NCI-H2227 treated with DMSO at 0.1 percent for 48 hours (cell line): ENCODE measurements at regions not wholly inside any gene's neighbourhood (a gene's known extent, or its start where the extent isn't known, plus 50 kb on each side); places are given as distances from the start of the nearest gene placed in this dataset.
A peak's percentile ranks its signal among the peaks of the same experiment; 100 is the strongest.
"Not testable (repeated sequence)": the region's sequence is repeated elsewhere in the genome, so short reads cannot be mapped to it uniquely, and the experiment has no call there.

Experiments
- DNase-seq: peaks from one replicate; lab custom pipeline; 2025; lab: John Stamatoyannopoulos, UW

- DNase-seq: no peak
Measured at GRCh38 chr15:77838595-77838994, 205.9 kb upstream of the LINGO1 start.

DNA sequence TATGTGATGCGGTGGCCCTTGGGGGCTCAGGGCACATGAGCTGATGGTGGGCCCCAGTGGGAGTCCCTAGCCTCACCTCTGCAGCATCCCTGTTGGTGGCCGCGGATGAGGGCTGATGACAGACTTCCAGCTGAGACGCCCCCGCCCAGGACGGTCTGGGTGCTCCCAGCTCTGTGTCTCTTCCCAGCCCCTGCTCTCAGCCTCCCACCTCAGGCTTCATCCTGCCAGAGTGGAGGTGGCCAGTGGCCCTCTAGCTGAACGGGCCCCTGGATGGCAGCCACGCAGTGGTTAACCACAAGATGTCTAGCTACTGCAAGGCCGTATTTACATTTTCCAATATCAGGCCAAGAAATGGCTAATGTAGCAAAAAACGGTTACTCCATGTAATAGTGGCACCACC lies 205.3 kb upstream of the LINGO1 start:
- no peak for DNase-seq

- no peak for DNase-seq
Measured at GRCh38 chr15:77837649-77838025, 204.9 kb upstream of the LINGO1 start.

- DNase-seq: no peak
Measured at GRCh38 chr15:77836906-77837648, 204.4 kb upstream of the LINGO1 start.

DNA sequence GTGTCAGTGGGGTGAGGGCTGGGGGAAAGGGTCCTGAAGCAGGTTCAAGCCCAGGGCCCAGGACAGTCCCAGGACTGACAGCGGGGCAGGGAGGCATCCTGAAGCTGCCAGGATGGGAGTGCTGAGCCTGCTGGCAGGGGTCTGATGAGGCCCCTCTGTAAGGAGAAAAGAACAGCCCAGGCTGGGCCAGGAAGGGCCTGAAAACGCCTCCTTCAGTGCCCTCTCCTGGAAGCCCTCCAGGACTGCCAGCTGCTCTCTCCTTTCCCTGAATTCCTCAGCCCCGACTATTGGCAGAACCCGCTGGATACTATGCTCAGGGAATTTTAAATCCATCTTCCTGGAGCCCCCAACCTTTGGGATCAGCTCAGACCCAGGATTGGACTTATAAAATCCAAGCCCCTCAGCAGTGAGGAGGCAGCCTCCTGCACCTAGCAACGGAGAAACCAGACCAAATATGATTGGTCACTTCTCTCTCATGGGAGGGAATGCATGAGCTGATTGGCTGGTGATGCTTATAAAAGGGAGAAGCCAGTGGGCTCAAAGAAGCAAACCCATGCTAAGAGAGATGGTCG lies 203.5 kb upstream of the LINGO1 start:
- DNase-seq: no peak

- DNase-seq: no peak
Measured at GRCh38 chr15:77834276-77834990, 201.7 kb upstream of the LINGO1 start.

GRCh38 chr15:77832874-77833273 lies 200.2 kb upstream of the LINGO1 start:
- DNase-seq: no peak

DNA sequence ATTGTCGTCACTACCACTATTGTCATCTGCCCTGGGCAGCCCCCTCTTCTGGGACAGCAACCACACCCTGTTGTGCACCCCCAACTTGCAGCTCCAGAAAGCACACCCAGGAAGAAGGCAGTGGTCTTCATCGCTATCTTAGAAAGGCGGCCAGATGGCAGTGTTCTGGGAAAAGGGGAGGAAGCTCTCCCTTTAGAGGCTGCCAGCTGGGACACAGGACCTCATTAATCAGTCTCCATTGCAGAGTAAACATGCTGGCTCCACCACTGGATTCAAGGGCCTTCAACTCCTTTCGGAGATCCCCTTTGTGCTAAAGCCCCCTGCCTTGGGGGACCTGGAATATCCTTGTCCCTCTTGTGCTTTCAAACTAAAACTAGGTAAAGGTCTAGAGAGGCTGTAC lies 199.3 kb upstream of the LINGO1 start:
- DNase-seq: no peak

- no peak for DNase-seq
Measured at GRCh38 chr15:77830051-77830468, 197.3 kb upstream of the LINGO1 start.

GRCh38 chr15:77829331-77829730 lies 196.6 kb upstream of the LINGO1 start:
- not testable (repeated sequence) for DNase-seq

DNA sequence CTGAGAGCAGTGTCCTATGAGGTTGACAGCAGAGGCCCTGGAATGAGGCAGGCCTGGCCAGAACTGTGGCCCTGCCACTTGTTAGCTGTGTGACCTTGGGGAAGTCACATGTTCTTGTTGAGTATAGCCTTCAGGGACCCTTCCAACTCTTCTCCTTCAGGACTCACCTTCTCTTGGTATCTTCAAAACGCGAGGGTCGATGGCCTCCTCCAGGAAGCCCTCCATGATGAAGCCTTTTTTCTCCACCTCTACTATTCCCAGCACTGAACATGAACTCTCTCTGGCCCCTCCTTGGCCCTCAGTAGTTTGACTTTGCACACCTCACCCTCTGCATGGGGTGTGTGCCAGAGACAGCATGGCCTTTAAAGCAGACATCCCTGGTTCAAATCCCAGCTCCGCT lies 195.1 kb upstream of the LINGO1 start:
- no peak for DNase-seq

DNA sequence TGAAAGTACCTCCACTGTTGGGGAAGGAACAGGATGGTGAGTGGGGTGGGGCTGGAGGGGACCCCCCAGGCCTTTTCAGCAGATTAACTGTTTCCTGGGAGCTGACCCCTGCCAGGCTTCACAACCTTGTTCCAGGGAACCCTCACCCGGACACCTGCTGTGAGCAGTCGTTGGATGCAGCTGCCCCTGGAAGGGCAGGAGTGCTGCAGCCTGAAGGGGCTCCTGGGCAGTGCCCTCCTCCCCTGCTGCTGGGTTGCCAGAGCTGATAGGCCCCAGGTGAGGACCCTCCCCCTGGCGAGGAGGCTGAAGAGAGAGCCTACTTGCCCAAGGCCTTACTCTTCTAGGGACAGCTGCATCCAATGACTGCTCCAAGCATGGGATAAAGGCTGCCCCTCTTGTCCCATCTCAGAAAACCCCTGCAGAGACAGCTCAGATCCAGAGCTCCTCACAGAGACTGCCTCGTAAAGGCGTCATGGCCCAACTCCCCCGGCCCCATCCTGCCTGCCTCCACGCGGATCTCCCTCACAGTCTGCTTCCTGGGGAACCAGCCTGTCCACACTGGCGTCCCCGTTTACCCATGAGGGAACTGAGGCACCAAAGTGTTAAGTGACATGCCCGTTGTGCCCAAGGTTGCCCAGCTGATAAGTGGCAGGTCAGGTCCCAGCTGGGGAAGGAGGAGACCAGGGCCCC lies 193.4 kb upstream of the LINGO1 start:
- DNase-seq: no peak

- no peak for DNase-seq
Measured at GRCh38 chr15:77825546-77825945, 192.8 kb upstream of the LINGO1 start.

DNA sequence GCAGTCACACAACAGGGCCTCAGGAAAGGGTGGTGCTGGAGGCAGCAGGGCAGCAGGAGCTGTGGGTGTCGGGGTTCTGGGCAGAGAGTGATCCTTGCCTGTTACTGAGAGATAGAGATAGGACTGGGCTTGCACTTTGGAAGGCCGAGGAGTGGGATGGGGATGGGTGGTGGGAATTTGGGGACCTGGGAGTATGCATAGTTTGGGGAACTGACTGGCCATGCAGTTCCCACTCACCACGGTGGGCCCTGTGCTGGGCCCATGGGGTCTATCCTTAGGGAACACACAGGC lies 192.5 kb upstream of the LINGO1 start:
- no peak for DNase-seq

DNA sequence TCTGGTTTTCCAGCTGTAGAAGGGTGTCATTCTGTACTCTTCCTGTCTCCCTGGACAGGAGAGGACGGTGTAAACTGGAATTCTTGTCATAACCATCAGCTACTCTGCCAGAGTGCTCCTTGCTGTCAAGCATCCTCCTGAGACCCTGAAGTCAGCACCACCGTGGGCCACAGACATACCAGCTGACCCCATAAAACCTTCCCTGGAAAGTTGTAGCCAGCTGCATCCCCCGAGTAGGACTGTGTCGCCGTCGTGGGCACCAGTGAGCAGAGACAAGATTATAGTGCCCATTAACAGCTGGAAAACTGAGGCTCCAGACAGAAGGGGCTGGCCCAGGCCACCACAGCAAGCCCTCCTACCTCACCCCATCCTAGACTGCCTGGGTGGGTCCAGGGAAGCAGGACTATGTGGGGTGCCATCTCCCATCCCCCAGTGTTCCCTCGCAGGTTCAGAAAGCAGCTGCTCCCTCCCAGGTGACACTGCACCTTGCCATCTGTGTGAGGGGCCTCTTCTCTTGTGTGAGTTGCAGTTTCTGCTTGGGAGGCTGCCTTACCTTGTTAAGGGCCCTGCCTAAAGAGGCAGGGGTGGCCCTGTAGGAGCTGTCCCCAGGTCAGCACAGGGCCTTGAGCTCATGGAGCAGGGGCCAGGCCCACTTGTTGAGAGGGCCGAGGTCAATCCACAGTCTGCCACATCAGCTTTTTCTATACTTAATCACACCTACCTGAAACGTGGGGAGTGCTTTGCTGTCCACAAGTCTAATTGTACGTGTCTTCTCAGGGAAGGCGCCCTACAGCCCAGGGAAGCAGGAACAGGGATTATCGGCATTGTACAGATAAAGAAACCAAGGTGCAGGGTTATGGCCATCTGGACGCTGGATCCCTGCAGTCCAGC lies 191.9 kb upstream of the LINGO1 start:
- no peak for DNase-seq

DNA sequence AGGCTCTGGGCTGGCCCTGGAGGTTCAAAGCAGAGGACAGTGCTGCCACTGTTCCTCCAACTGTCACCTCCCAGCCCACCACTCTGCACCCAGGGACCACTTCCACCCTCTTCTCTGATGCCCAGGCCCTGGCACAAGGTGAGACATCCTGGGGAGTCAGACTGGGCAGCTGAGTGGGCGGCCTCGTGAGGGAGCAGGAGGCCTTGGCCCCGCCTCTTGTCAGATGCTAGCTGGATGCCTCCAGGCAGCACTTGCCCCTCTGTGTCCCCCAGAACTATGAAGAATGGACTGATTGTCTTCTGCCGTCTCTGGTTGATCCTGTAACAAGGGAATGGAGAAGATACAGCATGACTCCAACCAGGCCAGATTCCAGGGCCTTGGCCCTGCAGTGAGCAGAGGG lies 191.0 kb upstream of the LINGO1 start:
- DNase-seq: no peak

DNA sequence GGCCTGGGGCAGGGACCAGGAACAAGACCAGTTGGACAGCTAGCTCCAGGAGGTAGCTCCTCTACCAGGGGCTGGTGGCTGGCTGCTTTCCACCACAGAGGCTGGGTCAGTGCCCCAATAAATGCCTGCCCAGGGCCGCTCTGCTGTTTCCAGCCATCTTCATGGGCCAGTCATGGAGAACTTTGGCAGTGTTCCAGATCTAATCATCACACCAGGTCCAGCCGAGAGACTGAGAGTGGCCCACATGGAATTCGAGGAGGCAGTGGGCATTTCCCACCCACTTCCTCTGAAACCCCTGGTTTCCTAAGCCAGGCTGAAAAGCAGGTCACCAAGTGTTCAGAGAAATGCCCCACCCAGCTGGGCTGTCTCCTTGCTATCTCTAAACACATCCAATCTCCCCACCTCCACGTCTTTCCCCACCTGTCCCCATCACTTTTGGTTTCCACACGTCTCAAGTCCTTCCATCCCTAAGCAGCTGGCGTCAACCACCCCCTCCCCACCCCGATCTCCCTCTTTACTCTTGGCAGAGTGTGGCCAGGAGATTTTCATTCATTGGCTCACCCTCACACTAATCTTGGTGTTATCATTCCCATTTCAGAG lies 190.0 kb upstream of the LINGO1 start:
- peak; percentile 11 for DNase-seq

DNA sequence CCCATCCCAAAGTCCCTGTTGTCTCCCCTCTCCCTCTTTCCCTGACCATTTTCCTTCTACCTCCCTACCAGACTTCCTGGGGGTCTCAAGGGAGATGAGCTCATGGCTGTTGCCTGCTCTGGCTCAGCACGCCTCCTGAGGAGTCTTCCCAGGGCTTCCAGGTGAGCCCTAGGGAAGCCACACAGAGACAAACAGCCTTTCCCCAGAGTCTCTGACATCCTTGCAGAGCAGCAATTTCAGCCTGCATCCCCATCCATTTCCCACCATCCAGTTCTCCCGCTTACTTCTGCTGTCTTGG lies 189.2 kb upstream of the LINGO1 start:
- no peak for DNase-seq

GRCh38 chr15:77821188-77821958 lies 188.7 kb upstream of the LINGO1 start:
- DNase-seq: peak; percentile 38

- peak; percentile 19 for DNase-seq
Measured at GRCh38 chr15:77819851-77820728, 187.4 kb upstream of the LINGO1 start.
